ENCODE measurements at regions not wholly inside any gene's neighbourhood (a gene's known extent, or its start where the extent isn't known, plus 50 kb on each side); places are given as distances from the start of the nearest gene placed in this dataset.

DNA sequence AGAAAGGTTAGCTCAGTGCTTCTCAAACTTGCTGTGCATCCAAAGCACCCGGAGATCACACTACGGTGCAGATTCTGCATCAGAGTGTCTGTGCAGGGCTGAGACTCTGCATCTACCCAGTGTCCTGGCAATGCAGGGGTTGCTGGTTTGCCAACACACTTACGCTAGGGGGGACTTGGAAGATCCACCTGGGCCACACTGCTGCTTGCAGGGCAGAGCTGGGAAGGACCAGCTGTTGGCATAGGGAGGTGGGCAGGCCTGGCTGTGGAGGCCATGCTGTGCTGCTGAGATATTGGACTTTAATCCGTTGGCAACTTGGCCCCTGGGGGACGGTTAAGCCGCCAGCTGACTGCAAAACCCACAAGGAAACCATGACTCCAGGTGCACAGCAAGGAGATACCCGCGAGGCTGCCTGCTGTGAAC is 397.6 kb upstream of the HS6ST1 start:
- TF ChIP-seq CTCF (IDR thresholded peaks at IDR 0.05), result no peak
- TF ChIP-seq POLR2A (IDR thresholded peaks at IDR 0.05), result no peak

Data from lower leg skin (tissue), 3 donors.